ENCODE measurements at regions not wholly inside any gene's neighbourhood (a gene's known extent, or its start where the extent isn't known, plus 50 kb on each side); places are given as distances from the start of the nearest gene placed in this dataset.
"Not testable (repeated sequence)": the region's sequence is repeated elsewhere in the genome, so short reads cannot be mapped to it uniquely, and the experiment has no call there.

DNA sequence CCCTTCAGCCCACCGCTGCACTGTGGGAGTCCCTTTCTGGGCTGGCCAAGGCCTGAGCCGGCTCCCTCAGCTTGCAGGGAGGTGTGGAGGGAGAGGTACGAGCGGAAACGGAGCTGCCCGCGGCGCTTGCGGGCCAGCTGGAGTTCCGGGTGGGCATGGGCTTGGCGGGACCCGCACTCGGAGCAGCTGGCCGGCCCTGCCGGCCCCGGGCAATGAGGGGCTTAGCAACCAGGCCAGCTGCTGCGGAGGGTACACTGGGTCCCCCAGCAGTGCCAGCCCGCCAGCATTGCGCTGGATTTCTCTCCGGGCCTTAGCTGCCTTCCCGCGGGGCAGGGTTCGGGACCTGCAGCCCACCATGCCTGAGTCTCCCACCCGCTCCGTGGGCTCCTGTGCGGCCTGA, 620.6 kb downstream of the SLITRK5 start:
- TF ChIP-seq POLR2AphosphoS5 (IDR thresholded peaks at IDR 0.05; ENCODE audit: borderline replicate concordance, low read depth, low read length); EZH2 (IDR thresholded peaks at IDR 0.05); FOXP2 (optimal IDR thresholded peaks at IDR 0.05; ENCODE audit: control extremely low read depth, extremely low read length, insufficient read depth): not testable (repeated sequence)
